ENCODE measurements at regions not wholly inside any gene's neighbourhood (a gene's known extent, or its start where the extent isn't known, plus 50 kb on each side); places are given as distances from the start of the nearest gene placed in this dataset.

- no peak overlapping the region for H3K4me3 ChIP-seq
- no peak for TF ChIP-seq CTCF (IDR thresholded peaks at IDR 0.05; ENCODE audit: borderline replicate concordance)
Observed at GRCh38 chr17:77456951-77457548, 316.3 kb downstream of the SEC14L1 start.

GRCh38 chr17:77457572-77458201 lies 316.9 kb downstream of the SEC14L1 start:
- H3K27me3 ChIP-seq (ENCODE audit: low read depth) = no peaks in the 10 kb centered on the region
- H3K4me1 ChIP-seq = peaks cover 97% of the 10 kb centered on the region
- DNase-seq = no peak
- intact Hi-C loops (cut with micrococcal nuclease) = no loop called here
- TF ChIP-seq CTCF (IDR thresholded peaks at IDR 0.05; ENCODE audit: borderline replicate concordance) = no peak
- no peaks in the 10 kb centered on the region for H3K36me3 ChIP-seq
- no peak overlapping the region for H3K4me3 ChIP-seq
- H3K27ac ChIP-seq (replicated peaks) = peak overlapping the region; percentile 8
- H3K9me3 ChIP-seq (replicated peaks) = no peaks in the 10 kb centered on the region

More at GRCh38 chr17:77456951-77457548, 316.3 kb downstream of the SEC14L1 start:
- H3K36me3 ChIP-seq = no peaks in the 10 kb centered on the region
- peaks cover 97% of the 10 kb centered on the region for H3K4me1 ChIP-seq
- peak overlapping the region; percentile 22 for H3K27ac ChIP-seq (replicated peaks)
- no peaks in the 10 kb centered on the region for H3K9me3 ChIP-seq (replicated peaks)
- intact Hi-C loops (cut with micrococcal nuclease) = no loop called here
- DNase-seq = no peak
- no peaks in the 10 kb centered on the region for H3K27me3 ChIP-seq (ENCODE audit: low read depth)

- Histone ChIP-seq H3K9me3 (replicated peaks) (no peaks in the 10 kb centered on the region), H3K4me3 (no peak overlapping the region), H3K27me3 (ENCODE audit: low read depth) (no peaks in the 10 kb centered on the region), H3K4me1 (peaks cover 97% of the 10 kb centered on the region), H3K36me3 (no peaks in the 10 kb centered on the region), H3K27ac (replicated peaks) (peak overlapping the region; percentile 8)
- intact Hi-C loops (cut with micrococcal nuclease) = no loop called here
- no peak for DNase-seq
- no peak for TF ChIP-seq CTCF (IDR thresholded peaks at IDR 0.05; ENCODE audit: borderline replicate concordance)
Observed at GRCh38 chr17:77458202-77459017, 317.6 kb downstream of the SEC14L1 start.

- no peak for TF ChIP-seq CTCF (IDR thresholded peaks at IDR 0.05; ENCODE audit: borderline replicate concordance)
- no peak for DNase-seq
- H3K27ac ChIP-seq (replicated peaks) = peak overlapping the region; percentile 25
Observed at GRCh38 chr17:77459018-77459755, 318.4 kb downstream of the SEC14L1 start.

GRCh38 chr17:77460514-77461046 lies 319.8 kb downstream of the SEC14L1 start:
- no peaks in the 10 kb centered on the region for H3K9me3 ChIP-seq (replicated peaks)
- no peaks in the 10 kb centered on the region for H3K27me3 ChIP-seq (ENCODE audit: low read depth)
- DNase-seq = no peak
- intact Hi-C loops (cut with micrococcal nuclease) = no loop called here
- no peak overlapping the region for H3K4me3 ChIP-seq
- no peak for TF ChIP-seq CTCF (IDR thresholded peaks at IDR 0.05; ENCODE audit: borderline replicate concordance)
- H3K36me3 ChIP-seq = no peaks in the 10 kb centered on the region
- H3K4me1 ChIP-seq = peaks cover 94% of the 10 kb centered on the region
- peak overlapping the region; percentile 70 for H3K27ac ChIP-seq (replicated peaks)

More at GRCh38 chr17:77459018-77459755, 318.4 kb downstream of the SEC14L1 start:
- Histone ChIP-seq H3K4me1 (peaks cover 97% of the 10 kb centered on the region), H3K27me3 (ENCODE audit: low read depth) (no peaks in the 10 kb centered on the region), H3K36me3 (no peaks in the 10 kb centered on the region), H3K4me3 (no peak overlapping the region), H3K9me3 (replicated peaks) (no peaks in the 10 kb centered on the region)
- intact Hi-C loops (cut with micrococcal nuclease) = no loop called here

Data from left ventricle myocardium inferior (tissue), 1 donor.